HG03097 (cell line): ENCODE measurements at regions not wholly inside any gene's neighbourhood (a gene's known extent, or its start where the extent isn't known, plus 50 kb on each side); places are given as distances from the start of the nearest gene placed in this dataset.
"Not testable (repeated sequence)": the region's sequence is repeated elsewhere in the genome, so short reads cannot be mapped to it uniquely, and the experiment has no call there.

Experiments used
- ATAC-seq: cut with Tn5 transposase; IDR thresholded peaks from one replicate; pipeline ENCODE4 v1.9.1; 2021; ENCODE audit not compliant: unreplicated experiment, low FRiP score

GRCh38 chr15:22258009-22258397, 177.7 kb downstream of the OR4M2 start:
- ATAC-seq: no peak

- no peak for ATAC-seq
These were observed 178.2 kb downstream of the OR4M2 start for GRCh38 chr15:22258398-22259150.

GRCh38 chr15:22259151-22259750, 178.9 kb downstream of the OR4M2 start:
- ATAC-seq: not testable (repeated sequence)

GRCh38 chr15:22259881-22260421, 179.6 kb downstream of the OR4M2 start:
- no peak for ATAC-seq

GRCh38 chr15:22262613-22263020, 182.3 kb downstream of the OR4M2 start:
- no peak for ATAC-seq

- ATAC-seq: no peak
These were observed 183.4 kb downstream of the OR4M2 start for GRCh38 chr15:22263738-22264137.

GRCh38 chr15:22264272-22264671, 183.9 kb downstream of the OR4M2 start:
- not testable (repeated sequence) for ATAC-seq

GRCh38 chr15:22265056-22265945, 185.0 kb downstream of the OR4M2 start:
- ATAC-seq: no peak

GRCh38 chr15:22265970-22266369, 185.6 kb downstream of the OR4M2 start:
- no peak for ATAC-seq

GRCh38 chr15:22267761-22268160, 187.4 kb downstream of the OR4M2 start:
- no peak for ATAC-seq

- not testable (repeated sequence) for ATAC-seq
These were observed 187.9 kb downstream of the OR4M2 start for GRCh38 chr15:22268201-22268600.

- not testable (repeated sequence) for ATAC-seq
These were observed 188.3 kb downstream of the OR4M2 start for GRCh38 chr15:22268654-22269053.

GRCh38 chr15:22272286-22273160, 186.2 kb upstream of the GOLGA6L22 start:
- ATAC-seq: not testable (repeated sequence)

GRCh38 chr15:22273185-22273584, 185.5 kb upstream of the GOLGA6L22 start:
- not testable (repeated sequence) for ATAC-seq

- not testable (repeated sequence) for ATAC-seq
These were observed 184.3 kb upstream of the GOLGA6L22 start for GRCh38 chr15:22274376-22274775.

GRCh38 chr15:22280770-22281169, 177.9 kb upstream of the GOLGA6L22 start:
- not testable (repeated sequence) for ATAC-seq

GRCh38 chr15:22282794-22283533, 175.7 kb upstream of the GOLGA6L22 start:
- ATAC-seq: not testable (repeated sequence)

- not testable (repeated sequence) for ATAC-seq
These were observed 173.8 kb upstream of the GOLGA6L22 start for GRCh38 chr15:22284795-22285420.

GRCh38 chr15:22291054-22291453, 167.6 kb upstream of the GOLGA6L22 start:
- not testable (repeated sequence) for ATAC-seq
